ENCODE measurements at regions not wholly inside any gene's neighbourhood (a gene's known extent, or its start where the extent isn't known, plus 50 kb on each side); places are given as distances from the start of the nearest gene placed in this dataset.

DNA sequence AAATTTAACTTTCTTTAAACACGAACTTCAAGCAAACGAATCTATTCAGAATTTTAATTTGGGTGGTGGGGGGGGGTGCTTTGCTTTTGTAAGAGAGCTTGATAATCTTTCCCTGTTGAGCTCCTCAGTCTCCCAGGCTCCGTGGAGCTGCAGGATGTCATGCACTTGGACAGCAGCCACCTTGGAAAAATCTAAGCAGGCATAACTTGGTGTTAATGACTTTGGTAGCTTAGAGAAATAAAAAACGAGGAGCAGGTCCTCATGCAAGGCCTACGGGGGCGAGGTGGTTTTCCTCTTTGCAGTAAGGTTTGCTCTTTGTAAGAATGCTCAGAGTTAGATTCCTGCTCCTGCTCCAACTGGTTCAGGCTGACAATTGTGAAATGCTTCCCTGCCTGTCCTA is 102.3 kb downstream of the EDN1 start:
- CTCF ChIA-PET: no interaction called here
- Histone ChIP-seq H3K4me3 (ENCODE audit: low read depth, low read length) (no peak overlapping the region), H3K9me3 (ENCODE audit: control insufficient read depth, insufficient read depth, low read length) (no peaks in the 10 kb centered on the region), H3K27ac (ENCODE audit: low read depth, low read length) (no peak overlapping the region), H3K27me3 (ENCODE audit: control insufficient read depth, insufficient read depth, low read length) (no peaks in the 10 kb centered on the region)
- TF ChIP-seq CTCF (IDR thresholded peaks at IDR 0.05; ENCODE audit: low read depth, low read length): no peak
- no peak for DNase-seq (ENCODE audit: low read depth, low spot score)
- POLR2A ChIA-PET: no interaction called here

GRCh38 chr6:12393100-12393499 is 102.9 kb downstream of the EDN1 start:
- no peak for DNase-seq (ENCODE audit: low read depth, low spot score)
- CTCF ChIA-PET: no interaction called here
- POLR2A ChIA-PET: no interaction called here
- TF ChIP-seq CTCF (IDR thresholded peaks at IDR 0.05; ENCODE audit: low read depth, low read length): no peak
- Histone ChIP-seq H3K4me3 (ENCODE audit: low read depth, low read length) (no peak overlapping the region), H3K27ac (ENCODE audit: low read depth, low read length) (no peak overlapping the region), H3K9me3 (ENCODE audit: control insufficient read depth, insufficient read depth, low read length) (no peaks in the 10 kb centered on the region), H3K27me3 (ENCODE audit: control insufficient read depth, insufficient read depth, low read length) (no peaks in the 10 kb centered on the region)

DNA sequence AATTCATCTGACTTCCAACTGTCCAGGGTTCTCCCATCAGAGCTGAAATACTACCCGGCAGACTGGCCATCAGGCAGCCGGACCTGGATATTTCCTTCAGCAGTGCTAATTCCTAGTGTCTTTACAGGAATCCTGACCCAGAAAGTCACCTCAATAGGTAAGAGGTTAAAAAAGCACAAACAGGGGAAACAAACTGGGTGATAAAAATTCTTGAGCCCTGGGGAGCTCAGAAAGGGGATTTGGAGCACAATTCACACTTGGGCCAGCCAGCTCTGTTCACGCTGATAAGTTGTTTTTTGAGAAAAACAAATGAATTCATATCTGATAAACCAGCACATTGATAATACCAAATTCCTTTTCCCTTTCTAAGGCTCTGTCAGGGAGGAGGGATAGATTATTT is 104.0 kb downstream of the EDN1 start:
- no peak for DNase-seq (ENCODE audit: low read depth, low spot score)
- CTCF ChIA-PET: interaction anchor here (0.6 to 1.0 kb wide), 2 partner anchors 212 to 711 kb away, joined by 3 read pairs; no protein-coding TSS in a partner anchor
- no peaks in the 10 kb centered on the region for H3K27me3 ChIP-seq (ENCODE audit: control insufficient read depth, insufficient read depth, low read length)
- H3K27ac ChIP-seq (ENCODE audit: low read depth, low read length): no peak overlapping the region
- TF ChIP-seq CTCF (IDR thresholded peaks at IDR 0.05; ENCODE audit: low read depth, low read length): no peak
- POLR2A ChIA-PET: no interaction called here
- no peak overlapping the region for H3K4me3 ChIP-seq (ENCODE audit: low read depth, low read length)
- H3K9me3 ChIP-seq (ENCODE audit: control insufficient read depth, insufficient read depth, low read length): no peaks in the 10 kb centered on the region

DNA sequence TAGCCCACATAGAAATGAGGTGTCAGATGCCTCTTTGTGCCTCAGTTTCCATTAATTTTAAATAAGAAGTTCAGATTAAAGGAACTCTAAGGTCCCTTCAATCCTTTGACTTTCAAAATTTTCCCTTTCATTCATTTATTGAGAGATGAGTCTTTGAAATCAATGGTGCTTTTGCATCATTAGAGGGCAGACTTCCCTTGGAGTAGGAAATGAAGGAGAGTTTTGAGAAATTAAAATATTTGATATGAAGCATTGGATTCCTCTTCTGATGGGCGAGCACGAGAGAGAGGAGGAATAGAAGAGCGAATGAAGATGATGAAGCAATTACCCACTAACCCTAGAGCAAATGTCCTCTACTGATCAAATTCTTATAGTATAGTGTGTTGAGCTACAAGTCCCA is 105.7 kb downstream of the EDN1 start:
- H3K27me3 ChIP-seq (ENCODE audit: control insufficient read depth, insufficient read depth, low read length): no peaks in the 10 kb centered on the region
- no peak for DNase-seq (ENCODE audit: low read depth, low spot score)
- no peaks in the 10 kb centered on the region for H3K9me3 ChIP-seq (ENCODE audit: control insufficient read depth, insufficient read depth, low read length)
- CTCF ChIA-PET: interaction anchor here (0.6 to 1.2 kb wide), 7 partner anchors 12 to 210 kb away, joined by 3 to 9 read pairs (median 3); no protein-coding TSS in a partner anchor
- peak; percentile 38 for TF ChIP-seq CTCF (IDR thresholded peaks at IDR 0.05; ENCODE audit: low read depth, low read length)
- H3K4me3 ChIP-seq (ENCODE audit: low read depth, low read length): no peak overlapping the region
- no peak overlapping the region for H3K27ac ChIP-seq (ENCODE audit: low read depth, low read length)
- POLR2A ChIA-PET: no interaction called here

DNA sequence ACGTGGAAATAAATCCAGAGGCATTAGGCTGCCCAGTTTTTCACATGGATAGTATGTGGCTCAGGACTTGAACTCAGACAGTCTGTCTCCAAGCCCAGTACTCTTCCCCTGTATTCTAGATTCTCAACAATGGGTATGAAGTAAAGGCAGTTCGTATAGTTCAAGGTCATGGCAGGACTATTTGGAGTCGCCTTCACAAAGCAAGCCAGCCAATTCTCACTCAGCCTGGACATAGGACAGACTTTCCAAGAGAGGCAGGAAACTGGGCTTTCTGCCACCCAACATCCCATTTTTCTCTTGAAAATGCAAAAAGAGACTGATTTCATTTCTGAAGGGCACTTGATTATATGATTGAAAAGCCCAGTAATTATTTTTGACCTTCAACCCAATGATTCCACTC is 111.0 kb downstream of the EDN1 start:
- ChIA-PET POLR2A (no interaction called here), CTCF (no interaction called here)
- no peak overlapping the region for H3K27ac ChIP-seq (ENCODE audit: low read depth, low read length)
- TF ChIP-seq CTCF (IDR thresholded peaks at IDR 0.05; ENCODE audit: low read depth, low read length): no peak
- H3K4me3 ChIP-seq (ENCODE audit: low read depth, low read length): no peak overlapping the region
- no peak for DNase-seq (ENCODE audit: low read depth, low spot score)
- H3K27me3 ChIP-seq (ENCODE audit: control insufficient read depth, insufficient read depth, low read length): no peaks in the 10 kb centered on the region
- H3K9me3 ChIP-seq (ENCODE audit: control insufficient read depth, insufficient read depth, low read length): no peaks in the 10 kb centered on the region

Measured in AG04450 (cell line).